CD4-positive, alpha-beta T cell treated with Interleukin-17A for 1 hour (primary cell): ENCODE measurements at regions not wholly inside any gene's neighbourhood (a gene's known extent, or its start where the extent isn't known, plus 50 kb on each side); places are given as distances from the start of the nearest gene placed in this dataset.
"Not testable (repeated sequence)": the region's sequence is repeated elsewhere in the genome, so short reads cannot be mapped to it uniquely, and the experiment has no call there.

Experiments
- DNase-seq: peaks from one replicate; pipeline ENCODE4 v3.0.0-alpha.2; 2020

DNA sequence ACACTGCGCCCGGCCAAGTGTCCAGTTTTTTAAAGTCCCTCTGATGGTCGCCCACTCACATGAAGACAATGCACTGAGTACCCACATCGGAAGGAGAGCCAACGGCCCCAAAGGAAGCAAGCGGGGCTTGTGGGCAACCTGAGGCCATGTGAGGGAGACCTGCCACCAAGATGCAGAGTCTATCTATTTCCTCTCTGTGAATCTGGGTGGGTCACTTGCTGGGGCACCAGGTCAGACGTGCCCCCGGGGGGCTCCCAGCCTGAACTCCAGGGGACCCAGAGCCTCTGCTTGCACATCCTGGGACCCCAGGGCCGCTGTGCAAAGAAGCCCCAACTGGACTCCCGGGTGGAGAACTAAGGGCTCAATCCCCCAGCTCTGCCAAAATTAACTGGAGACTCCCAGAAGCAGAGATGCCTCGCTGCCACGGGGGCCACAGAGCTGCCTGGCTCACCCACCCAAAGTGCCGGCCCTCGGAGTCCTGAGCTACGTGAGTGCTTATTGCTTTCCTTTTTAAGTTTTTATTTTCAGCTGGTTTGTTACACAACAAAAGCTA lies 106.4 kb downstream of the BRD1 start:
- DNase-seq: no peak

DNA sequence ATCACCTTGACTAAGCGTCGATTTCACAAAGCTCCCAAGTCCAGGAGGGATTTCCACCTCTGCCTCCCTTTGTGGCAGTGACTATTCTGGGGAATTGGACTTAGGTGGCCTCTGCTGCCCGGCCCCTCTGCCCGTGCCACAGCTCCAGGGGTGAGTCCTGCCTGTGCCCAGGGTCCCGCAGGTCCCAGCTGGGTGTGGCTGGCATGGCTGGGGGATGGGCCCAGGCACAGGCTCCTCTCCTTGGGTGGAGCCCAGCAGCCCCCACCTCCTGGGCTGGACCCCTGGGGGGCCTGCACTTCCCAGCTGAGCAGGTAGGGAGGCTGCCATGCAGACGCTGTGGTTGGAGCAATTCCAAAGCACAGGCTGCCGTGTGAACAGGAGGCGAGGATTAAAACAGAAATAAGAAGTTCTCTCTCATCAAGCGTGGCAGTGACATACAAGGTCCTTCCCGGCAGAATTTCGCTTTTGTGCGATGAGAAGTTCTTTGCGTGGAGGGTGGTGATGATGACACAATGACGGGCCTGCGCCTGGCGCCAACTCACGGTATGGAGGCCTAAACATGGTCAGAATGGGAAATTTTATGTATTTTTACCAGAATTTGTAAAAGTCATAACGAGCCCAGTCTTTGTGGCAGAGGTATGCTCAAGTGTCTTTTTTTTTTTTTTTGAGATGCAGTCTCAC lies 107.3 kb downstream of the BRD1 start:
- DNase-seq: no peak

DNA sequence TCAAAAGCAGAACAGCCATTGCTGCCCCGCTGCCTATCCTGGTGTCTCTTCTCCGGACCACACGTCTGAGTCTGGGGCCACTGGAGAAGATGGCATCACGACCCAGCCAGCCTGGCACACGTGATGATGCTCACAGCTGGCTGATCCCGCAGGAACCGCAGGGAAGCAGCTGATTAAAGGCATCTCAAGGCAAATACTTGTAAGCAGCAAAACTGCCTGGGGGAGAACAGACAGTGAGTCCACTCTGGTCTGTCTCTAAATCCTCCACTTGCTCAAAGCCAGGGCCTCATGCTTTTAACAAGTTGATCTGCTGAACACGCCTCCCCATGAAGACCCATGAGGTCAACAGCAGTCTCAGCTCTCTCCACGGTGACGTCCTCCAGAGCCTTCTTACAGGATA lies 108.6 kb downstream of the BRD1 start:
- DNase-seq: no peak

DNA sequence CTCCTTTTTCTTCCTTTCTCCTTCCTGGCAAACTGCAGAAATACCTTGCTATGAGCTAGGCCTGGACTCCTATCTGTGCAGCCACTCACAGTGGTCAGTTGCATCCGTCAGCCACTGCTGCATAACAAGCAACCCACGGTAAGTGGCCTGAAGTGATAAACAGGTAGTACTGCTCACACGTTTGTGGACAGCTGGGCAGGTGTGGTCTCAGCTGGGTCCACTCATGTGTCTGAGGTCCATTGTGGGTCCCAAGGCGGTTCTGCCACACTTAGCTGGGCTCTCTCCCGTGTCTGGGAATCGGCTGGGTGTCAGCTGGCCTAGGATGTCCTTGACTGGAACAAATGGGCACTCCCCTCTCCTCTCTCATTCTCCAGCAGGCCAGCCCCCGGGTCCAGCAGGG lies 109.3 kb downstream of the BRD1 start:
- no peak for DNase-seq

DNA sequence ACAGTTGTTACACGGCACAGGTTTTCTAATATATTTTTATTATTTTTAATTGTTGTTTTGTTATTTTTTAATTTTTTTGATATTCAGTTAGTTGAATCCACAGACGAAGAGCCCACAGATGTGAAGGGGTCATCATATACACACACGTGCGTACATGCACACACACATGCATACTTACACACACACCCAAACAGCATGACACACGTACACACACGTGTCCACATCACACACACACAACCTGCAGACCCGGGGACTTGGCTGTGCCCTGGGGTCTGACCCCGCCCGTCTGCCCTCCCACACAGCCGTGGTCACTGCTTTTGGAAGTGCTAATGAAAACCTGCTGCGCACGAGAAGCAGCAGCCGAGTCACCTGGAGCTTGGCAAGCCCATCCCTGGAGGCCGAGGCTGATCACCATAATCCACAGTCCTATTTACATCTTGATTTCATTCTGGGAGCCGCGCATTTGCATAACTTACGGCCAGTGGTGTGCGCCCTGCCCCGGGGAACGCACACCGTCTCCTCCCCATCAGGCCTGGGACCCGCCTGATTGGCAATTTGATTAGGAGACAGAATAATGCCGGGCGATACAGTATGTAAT lies 110.3 kb downstream of the BRD1 start:
- DNase-seq: no peak

DNA sequence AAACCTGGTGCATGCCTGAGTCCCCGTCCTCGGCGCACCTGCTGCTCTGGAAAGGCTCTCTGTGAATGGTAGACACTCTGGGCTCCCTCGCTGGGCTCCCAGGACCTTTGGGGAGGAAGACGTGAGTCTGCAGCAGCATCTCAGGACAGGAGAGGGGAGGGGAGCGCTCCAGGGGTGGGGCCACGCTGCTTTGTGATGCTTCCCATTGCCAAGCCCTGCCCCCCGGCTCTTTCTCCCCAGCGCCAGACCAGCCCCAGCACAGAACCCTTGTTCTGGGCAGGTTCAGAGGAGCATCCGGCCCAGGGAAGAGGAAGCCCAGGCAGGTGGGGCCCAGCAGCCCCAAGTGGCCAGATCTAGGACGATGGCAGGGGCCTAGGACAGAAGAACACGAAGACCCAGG lies 111.2 kb downstream of the BRD1 start:
- DNase-seq: no peak

DNA sequence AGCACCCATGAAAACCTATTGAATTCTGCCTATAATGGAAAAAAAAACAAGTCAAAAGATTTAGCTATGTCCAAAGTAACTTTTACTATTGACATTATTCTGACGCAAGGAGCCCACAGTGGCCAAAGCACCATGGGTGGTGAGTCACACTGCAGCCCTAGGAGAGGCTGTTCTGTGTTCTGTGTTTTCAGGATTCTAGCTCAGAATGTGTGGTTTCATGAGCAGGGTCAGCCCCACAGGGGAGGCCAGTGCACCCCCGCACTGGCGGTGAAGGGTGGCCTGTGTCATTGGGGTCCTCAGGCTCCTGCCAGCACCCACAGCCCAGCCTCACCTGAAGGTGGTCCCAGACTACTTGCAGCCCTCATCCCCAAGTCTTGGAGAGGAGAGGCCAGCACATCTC lies 112.2 kb downstream of the BRD1 start:
- no peak for DNase-seq

DNA sequence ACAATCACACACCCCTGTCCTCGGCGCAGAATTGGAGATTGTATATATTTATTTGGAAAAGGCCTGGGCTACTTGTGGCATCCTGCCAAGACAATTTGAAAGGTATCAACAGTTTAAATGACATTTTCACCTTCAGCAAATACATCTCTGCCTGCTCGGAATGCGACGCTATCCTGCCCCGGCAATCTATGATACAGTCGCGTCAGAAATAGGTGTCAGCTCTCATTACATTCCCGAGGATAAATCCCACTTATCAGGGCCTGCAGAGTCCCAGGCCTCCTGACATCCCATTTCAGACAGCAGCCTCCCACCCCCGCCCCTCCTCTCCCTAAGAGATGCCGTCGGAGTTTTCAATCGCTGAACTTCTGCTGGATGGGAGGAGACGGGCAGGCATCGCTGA lies 114.7 kb downstream of the BRD1 start:
- DNase-seq: no peak

DNA sequence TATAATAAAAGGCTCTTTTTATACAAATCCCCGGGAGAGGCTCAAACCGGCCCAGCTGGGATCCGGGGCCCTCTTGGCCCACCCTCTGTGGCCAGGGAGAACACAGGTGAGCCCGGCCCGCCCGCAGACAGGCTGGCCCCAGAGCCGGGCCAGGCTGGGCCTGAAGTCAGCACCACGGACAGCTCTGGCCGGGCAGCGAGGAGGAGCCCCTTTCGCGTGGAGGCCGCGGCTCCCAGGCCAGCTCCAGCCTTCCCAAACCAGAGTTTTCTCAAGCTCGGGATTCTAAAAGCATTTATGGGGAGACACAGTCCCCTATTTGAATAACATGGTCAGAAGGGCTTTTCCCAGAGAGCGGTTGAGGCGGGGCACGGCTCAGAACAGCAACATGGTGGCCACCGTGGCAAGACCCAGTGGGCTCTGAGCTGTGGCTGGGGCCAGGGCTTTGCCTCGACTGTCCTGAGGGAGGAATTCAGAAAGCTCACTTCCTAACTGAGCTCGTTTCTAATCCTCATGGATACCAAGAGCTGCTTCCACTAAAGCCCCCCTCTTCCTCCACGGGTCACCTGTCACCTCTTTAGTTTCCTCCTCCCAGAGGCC lies 115.4 kb downstream of the BRD1 start:
- no peak for DNase-seq

DNA sequence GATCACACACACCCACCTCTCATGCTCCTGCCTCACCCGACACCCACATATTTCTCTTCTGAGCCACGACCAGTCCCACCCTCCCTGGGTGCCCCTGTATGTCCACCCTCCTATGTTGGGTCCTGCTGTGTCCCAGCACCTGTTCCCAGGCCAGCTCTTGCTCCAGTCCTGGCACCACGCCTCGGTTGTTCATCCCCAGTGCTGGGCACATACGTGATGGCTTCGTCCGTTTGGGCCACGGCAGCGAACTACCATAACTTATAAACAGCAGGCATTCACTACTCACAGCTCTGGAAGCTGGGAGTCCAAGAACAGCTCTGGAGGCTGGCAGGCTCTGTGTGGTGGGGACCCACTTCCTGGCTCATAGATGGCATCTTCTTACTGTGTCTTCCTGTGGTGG lies 116.9 kb downstream of the BRD1 start:
- DNase-seq: no peak

DNA sequence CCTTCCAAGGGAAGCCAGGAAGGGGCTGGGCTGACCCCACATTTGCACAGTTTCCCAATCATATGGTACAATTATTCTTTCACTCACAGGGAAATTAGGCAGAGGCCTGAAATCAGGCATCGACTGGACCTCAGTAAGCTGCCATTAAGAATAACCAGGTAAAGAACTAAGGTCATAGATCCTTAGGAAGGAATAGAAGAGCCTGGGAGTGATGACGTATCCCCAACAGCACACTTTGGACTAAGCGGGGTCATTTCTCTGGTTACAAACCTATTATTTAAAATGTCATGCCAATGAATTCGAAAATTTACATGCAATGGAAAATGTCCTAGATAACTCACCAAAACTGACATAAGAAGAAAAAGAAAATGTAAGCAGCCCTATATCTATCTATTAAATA lies 118.2 kb downstream of the BRD1 start:
- DNase-seq: no peak

DNA sequence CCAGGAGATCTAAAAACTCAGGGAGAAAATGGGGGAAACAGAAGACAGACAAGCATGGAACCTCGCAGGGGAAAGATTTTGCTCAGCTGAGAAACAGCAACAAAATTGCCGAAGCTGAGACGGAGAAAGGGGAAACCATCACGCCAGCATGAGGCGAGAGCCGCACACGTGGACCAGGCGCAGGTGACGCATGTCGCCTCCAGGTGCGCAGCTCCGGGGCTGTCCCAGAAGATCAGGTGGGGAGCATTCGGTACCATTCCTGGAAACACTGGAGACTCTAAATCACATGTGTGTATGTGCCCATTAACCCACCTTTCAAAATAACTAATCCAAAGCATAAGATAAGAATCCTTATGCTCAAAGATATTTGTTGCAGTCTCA lies 121.7 kb downstream of the BRD1 start:
- no peak for DNase-seq

DNA sequence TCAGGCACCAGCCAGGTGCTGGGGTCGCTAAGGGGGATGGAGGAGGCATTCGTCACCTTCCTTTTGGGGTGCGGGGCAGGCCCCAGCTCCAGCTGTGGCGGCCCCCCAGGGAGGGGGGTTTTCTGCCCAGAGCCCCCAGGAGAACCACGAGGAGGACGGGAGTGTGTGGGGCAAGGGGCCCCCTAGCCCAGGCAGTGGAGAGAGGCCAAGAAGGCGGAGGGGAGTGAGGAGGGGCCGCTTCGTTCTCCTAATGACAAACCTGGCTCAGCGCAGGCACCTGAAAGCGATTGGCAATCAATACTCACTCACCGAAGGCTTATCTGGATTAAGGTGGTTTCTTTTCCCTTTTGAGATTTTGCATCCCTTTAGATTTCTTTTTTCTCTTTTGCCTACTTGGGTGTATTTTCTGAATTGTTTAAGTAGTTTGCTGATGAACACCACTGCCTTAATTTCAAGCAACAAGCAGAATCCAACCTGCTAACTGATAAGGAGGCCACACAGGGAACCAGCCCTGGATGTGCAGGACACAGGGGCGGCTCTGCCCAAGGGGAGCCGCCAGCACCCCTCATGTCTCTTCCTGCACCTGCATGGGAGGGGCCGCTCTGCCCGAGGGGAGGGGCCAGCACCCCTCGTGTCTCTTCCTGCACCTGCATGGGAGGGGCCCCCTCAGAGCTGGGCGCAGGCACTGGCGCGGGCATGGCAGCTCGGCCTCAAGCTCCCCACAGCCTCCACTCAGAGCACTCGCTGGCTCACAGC lies 122.3 kb downstream of the BRD1 start:
- no peak for DNase-seq

DNA sequence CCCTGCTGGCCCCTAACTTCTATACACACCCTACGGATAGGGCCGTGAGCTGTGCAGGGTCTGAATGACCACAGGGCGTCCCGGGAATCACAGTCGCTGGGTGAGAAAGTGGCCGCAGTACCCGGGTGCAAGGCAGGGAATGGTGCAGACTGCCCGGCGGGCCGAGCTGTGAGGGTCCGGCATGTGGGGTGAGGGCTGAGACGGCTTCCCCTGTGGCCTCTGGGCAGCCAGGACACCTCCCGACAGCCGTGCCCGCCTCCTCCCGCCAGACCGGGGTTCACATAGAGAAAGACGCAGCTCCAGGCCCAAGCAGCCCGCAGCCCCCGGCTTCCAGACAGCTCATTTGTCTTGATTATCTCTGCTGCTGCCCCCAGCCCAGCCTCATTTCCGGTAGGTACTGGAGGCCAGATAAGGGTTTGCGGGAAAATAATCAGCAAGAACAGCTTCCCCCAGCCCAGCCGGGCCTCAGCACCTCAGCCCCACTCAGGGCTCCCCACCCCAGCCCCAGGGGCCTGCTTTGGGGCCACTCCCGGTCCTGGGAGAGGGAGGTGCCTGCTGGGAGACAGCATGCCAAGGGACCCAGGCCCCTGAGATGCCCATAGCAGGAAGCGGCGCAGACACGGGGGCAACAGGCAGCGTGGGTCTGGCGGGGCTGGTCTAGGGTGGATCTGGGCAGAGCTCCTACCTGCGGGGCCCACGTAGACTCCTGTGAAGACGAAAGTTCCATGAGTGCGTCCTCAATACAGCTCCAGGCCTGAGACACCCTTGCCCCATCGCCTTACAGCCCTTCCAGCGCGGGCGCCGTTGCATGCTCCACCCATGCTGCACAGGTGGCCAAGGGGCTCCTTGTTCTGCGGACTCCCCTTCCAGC lies 123.1 kb downstream of the BRD1 start:
- DNase-seq: no peak

DNA sequence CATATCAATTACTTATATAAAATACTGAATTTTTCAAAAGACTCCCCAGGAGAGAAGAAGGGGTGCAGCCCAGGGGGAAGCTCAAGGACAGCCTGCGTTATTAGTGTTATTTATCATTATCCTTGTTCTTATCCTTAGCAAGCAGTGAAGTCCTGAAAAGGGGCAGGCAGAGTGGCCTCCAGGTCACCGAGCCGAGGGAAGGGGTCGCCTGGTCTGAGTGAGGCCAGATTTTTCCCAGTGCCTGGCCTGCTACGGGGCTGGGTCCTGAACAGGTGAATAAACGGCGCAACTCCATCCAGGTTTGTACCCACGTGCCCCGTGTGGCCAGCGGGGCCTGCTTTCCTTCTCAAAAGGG lies 123.7 kb downstream of the BRD1 start:
- no peak for DNase-seq

DNA sequence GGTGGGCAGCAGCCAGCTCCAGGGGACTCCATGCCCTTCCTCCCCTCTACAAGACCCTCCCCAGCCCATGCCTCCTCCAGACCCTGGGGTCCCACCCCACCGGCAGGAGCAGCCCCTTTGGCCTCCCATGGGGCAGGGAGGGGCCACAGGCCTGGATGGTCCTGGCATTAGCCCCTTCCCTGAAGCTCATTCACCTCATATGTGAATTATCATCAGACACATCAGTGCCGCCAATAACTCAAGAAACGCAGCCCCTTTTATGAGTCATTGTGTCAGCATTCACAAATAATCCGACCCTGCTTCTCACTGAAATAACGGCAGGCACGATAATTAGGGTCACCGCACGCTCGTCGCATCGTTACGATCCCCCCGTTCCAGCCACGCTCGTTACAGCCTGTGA lies 124.2 kb downstream of the BRD1 start:
- DNase-seq: no peak

DNA sequence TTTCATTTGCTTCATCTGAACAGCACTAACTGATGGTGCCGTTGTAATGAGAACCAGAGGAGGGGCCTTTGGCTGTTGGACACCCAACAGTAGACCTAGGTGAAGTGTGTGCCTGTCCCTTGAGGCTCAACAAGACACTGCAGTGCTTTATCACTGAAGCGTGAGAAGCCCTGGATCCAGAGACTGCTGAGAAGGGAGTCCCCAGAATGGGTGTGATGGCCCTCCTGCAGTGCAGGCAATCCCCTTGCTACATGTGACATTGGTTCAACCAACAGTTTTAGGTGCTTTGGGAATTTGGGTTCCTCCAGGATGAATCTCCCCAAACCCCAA lies 125.6 kb downstream of the BRD1 start:
- no peak for DNase-seq

DNA sequence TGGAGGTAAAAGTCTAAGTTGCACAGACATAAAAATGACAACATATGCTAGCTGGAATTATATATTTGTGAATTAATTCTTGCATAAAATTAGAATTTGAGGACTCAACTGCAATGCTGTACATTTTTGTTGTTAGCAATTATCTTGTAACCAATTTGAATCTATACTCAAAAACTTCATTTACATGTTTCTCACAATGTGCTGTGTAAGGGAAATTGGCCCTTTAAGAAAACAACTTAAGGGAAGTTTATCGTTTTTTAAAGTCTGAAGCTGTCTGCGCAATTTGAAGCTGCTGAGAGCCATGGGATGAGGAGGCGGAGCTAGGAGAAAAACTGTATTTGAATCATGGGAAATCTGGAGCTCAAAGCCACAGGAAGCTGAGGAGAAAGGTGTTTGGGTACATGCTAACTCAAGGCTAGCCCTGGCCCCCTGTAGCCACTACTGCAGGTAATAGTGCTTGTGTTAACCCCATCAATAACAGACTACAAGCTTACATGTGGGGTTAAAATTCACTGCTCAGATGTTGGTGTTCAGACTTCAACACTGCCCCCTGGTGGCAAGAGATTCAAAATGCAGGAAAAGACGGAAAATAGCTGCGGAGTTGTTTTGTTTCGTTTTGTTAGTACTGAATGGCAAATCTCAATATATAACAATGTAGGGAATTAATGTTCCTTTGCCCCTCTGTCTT lies 126.1 kb downstream of the BRD1 start:
- DNase-seq: no peak

DNA sequence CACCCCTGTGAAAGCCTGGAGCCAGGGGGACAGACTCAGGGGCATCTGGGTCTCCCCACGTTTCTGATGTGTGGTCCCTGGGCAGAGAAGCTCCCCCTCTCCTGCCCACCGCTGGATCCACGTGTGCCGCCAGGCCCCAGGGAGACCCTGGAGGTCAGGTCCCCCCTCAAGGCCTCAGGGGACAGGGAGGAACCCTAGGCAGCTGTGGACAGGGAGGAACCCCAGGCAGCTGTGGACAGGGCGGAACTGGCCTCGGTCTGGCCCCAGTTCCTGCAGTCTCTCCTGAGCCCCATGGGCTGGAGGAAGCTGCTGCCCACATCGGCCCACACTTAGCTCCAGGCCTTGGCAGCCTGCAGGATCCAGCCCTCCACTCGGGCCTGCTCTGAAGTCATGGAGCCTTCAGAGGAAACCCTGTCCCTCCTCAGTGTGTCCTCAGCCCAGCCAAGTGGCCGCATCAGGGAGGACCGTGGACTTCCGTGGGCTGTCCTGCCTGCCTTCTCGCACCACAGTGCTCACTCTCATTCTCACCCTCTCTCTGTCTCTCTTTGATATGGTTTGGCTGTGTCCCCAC lies 127.7 kb downstream of the BRD1 start:
- no peak for DNase-seq

DNA sequence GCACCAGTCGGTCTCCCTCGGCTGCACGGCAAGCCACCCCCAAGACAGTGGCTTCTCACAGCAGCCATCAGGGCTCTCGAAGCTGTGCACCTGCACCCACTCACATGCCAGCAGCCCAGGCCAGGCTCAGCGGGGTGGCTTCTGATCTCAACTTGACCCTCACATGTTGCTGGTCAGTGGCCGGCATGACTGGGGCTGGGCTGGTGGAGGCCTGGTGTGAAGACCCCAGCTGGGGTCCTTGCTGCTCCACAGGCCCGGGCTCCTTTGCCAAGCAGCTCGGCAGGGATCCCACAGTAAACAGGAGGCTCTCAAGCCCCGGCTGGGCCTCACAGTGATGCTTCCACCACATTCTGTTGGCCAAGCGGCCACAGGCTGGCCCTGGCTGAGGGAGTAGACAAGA lies 128.2 kb downstream of the BRD1 start:
- DNase-seq: no peak

DNA sequence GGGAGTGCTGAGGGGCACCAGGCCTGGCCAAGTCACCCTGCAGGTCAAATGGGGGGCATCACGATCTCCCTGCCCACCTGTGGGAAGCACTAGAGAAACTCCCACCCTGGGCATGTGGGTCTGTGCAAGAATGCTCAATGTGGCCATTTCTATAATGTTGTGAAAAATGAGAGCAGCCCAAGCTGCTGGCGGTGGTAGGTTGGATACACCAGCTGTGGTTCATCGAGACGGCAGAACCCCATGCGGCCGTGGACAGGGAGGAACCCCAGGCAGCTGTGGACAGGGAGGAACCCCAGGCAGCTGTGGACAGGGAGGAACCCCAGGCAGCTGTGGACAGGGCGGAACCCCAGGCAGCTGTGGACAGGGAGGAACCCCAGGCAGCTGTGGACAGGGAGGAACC lies 129.1 kb downstream of the BRD1 start:
- DNase-seq: not testable (repeated sequence)

DNA sequence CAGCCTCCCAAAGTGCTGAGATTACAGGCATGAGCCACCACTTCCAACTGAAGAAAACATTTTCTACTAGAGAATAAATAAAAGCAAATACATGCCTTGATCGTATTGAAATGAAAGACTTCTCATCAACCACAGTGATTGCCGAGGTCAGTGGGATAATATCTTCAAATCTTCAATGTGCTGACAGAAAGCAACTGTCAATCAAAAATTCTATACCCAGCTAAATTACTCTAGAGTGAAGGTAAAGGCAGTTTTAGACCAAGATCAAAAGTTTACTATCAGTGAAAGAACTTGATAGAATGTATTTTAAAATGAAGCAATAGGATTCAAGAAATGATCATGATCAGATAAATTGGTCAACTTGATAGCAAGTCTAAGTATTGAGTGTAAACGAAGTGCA lies 130.6 kb downstream of the BRD1 start:
- no peak for DNase-seq
